ENCODE measurements at regions not wholly inside any gene's neighbourhood (a gene's known extent, or its start where the extent isn't known, plus 50 kb on each side); places are given as distances from the start of the nearest gene placed in this dataset.

DNA sequence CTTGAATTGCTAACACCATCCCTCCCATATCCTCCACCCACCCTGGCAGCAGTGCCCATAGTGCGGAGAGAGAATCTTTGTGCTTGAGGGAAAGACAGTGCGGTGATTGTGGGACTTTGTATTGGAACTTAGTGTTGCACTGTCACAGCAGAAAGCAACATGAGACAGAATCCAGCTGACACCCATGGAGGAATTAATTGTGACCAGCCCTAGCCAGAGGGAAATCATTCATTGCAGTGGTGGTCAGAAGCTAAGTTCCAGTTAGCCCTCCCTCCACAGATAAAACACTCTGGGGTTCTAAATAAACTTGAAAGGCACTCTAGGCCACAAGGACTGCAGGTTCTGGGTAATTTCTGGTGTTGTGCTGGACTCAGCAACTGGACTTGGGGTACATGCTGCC is 1002.6 kb downstream of the TMTC2 start:
- TF ChIP-seq, protein P1, sequence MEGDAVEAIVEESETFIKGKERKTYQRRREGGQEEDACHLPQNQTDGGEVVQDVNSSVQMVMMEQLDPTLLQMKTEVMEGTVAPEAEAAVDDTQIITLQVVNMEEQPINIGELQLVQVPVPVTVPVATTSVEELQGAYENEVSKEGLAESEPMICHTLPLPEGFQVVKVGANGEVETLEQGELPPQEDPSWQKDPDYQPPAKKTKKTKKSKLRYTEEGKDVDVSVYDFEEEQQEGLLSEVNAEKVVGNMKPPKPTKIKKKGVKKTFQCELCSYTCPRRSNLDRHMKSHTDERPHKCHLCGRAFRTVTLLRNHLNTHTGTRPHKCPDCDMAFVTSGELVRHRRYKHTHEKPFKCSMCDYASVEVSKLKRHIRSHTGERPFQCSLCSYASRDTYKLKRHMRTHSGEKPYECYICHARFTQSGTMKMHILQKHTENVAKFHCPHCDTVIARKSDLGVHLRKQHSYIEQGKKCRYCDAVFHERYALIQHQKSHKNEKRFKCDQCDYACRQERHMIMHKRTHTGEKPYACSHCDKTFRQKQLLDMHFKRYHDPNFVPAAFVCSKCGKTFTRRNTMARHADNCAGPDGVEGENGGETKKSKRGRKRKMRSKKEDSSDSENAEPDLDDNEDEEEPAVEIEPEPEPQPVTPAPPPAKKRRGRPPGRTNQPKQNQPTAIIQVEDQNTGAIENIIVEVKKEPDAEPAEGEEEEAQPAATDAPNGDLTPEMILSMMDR (conservative IDR thresholded peaks at IDR 0.05): no peak
- no peak for TF ChIP-seq ZFX (IDR thresholded peaks at IDR 0.05)
